ENCODE measurements at regions not wholly inside any gene's neighbourhood (a gene's known extent, or its start where the extent isn't known, plus 50 kb on each side); places are given as distances from the start of the nearest gene placed in this dataset.
"Not testable (repeated sequence)": the region's sequence is repeated elsewhere in the genome, so short reads cannot be mapped to it uniquely, and the experiment has no call there.

GRCh38 chr16:59113004-59113670 is 379.0 kb upstream of the GOT2 start:
- DNase-seq, result no peak

- no peak for DNase-seq
These were observed 377.2 kb upstream of the GOT2 start for GRCh38 chr16:59111280-59111679.

GRCh38 chr16:59108374-59108773 is 374.3 kb upstream of the GOT2 start:
- DNase-seq, result no peak

GRCh38 chr16:59096682-59097081 is 362.6 kb upstream of the GOT2 start:
- not testable (repeated sequence) for DNase-seq

GRCh38 chr16:59090541-59090940 is 356.4 kb upstream of the GOT2 start:
- DNase-seq, result no peak

- DNase-seq, result no peak
These were observed 354.3 kb upstream of the GOT2 start for GRCh38 chr16:59088431-59088830.

GRCh38 chr16:59087641-59088040 is 353.5 kb upstream of the GOT2 start:
- DNase-seq, result no peak

- no peak for DNase-seq
These were observed 333.1 kb upstream of the GOT2 start for GRCh38 chr16:59067205-59067604.

- DNase-seq, result no peak
These were observed 326.1 kb upstream of the GOT2 start for GRCh38 chr16:59060207-59060606.

- DNase-seq, result no peak
These were observed 324.1 kb upstream of the GOT2 start for GRCh38 chr16:59058250-59058649.

- no peak for DNase-seq
These were observed 319.8 kb upstream of the GOT2 start for GRCh38 chr16:59053911-59054310.

GRCh38 chr16:59052231-59052630 is 318.1 kb upstream of the GOT2 start:
- no peak for DNase-seq

- no peak for DNase-seq
These were observed 314.8 kb upstream of the GOT2 start for GRCh38 chr16:59048876-59049275.

- no peak for DNase-seq
These were observed 313.0 kb upstream of the GOT2 start for GRCh38 chr16:59047114-59047513.

- no peak for DNase-seq
These were observed 312.2 kb upstream of the GOT2 start for GRCh38 chr16:59046335-59046734.

- no peak for DNase-seq
These were observed 311.4 kb upstream of the GOT2 start for GRCh38 chr16:59045501-59045900.

- DNase-seq, result no peak
These were observed 310.5 kb upstream of the GOT2 start for GRCh38 chr16:59044616-59045015.

- no peak for DNase-seq
These were observed 308.2 kb upstream of the GOT2 start for GRCh38 chr16:59042301-59042700.

- no peak for DNase-seq
These were observed 305.1 kb upstream of the GOT2 start for GRCh38 chr16:59039066-59039720.

GRCh38 chr16:59030923-59031485 is 296.9 kb upstream of the GOT2 start:
- DNase-seq, result no peak

GRCh38 chr16:59021751-59022150 is 287.6 kb upstream of the GOT2 start:
- DNase-seq, result no peak

- DNase-seq, result no peak
These were observed 279.8 kb upstream of the GOT2 start for GRCh38 chr16:59013930-59014329.

- no peak for DNase-seq
These were observed 265.6 kb upstream of the GOT2 start for GRCh38 chr16:58999762-59000161.

- not testable (repeated sequence) for DNase-seq
These were observed 258.6 kb upstream of the GOT2 start for GRCh38 chr16:58992755-58993154.
